IMR-90 (cell line): ENCODE measurements at regions not wholly inside any gene's neighbourhood (a gene's known extent, or its start where the extent isn't known, plus 50 kb on each side); places are given as distances from the start of the nearest gene placed in this dataset.

Source experiments
- ATAC-seq: fragments of 200-7000 bp; cut with Tn5 transposase; 2 replicates; pipeline ENCODE4 v1.9.1; 2020; ENCODE audit warnings: low read depth, mild to moderate bottlenecking, moderate library complexity
- BruUV-seq: library from RNA; stranded (reverse); fragments of 400-500 nt; replicated peaks from 2 replicates; lab custom pipeline; 2021; lab: Mats Ljungman, UMichigan
- CTCF ChIA-PET: fragments of 300-600 bp; formaldehyde crosslinking; extraction: SDS; loops from one replicate; lab custom pipeline; 2021; ENCODE audit warnings: antibody characterized with exemption; lab: Yijun Ruan, JAX
- POLR2A ChIA-PET: fragments of 300-600 bp; sonication (Branson Sonifier 250); formaldehyde crosslinking; loops from one replicate; lab custom pipeline; 2022; ENCODE audit warnings: antibody characterized with exemption; ENCODE audit not compliant: unreplicated experiment; lab: Charles Lee
- DNase-seq: peaks from one replicate; pipeline ENCODE4 v3.0.0; 2013
- H2AFZ ChIP-seq: replicated peaks from 2 replicates; pipeline ENCODE3; 2013; ENCODE audit warnings: low read length, mild to moderate bottlenecking; ENCODE audit not compliant: poor library complexity
- H2AK5ac ChIP-seq: 2 replicates; pipeline ENCODE4 v1.6.1; 2013; ENCODE audit warnings: low read depth, low read length, inconsistent platforms
- H2AK9ac ChIP-seq: replicated peaks from 2 replicates; pipeline ENCODE3; 2013; ENCODE audit warnings: mild to moderate bottlenecking, low read depth, low read length, moderate library complexity; ENCODE audit not compliant: poor library complexity
- H2BK120ac ChIP-seq: 2 replicates; pipeline ENCODE4 v1.6.1; 2013; ENCODE audit warnings: low read depth, low read length, inconsistent platforms
- H2BK15ac ChIP-seq: 3 replicates; pipeline ENCODE4 v1.6.1; 2013; ENCODE audit warnings: low read depth, low read length, inconsistent platforms
- H2BK20ac ChIP-seq: 2 replicates; pipeline ENCODE4 v1.6.1; 2013; ENCODE audit warnings: low read depth, mild to moderate bottlenecking, inconsistent platforms, low read length, moderate library complexity
- H2BK5ac ChIP-seq: 2 replicates; pipeline ENCODE4 v1.6.1; 2013; ENCODE audit warnings: mild to moderate bottlenecking, low read depth, low read length, inconsistent platforms; ENCODE audit not compliant: poor library complexity, severe bottlenecking
- H3K14ac ChIP-seq: replicated peaks from 2 replicates; pipeline ENCODE4 v1.6.1; 2013; ENCODE audit warnings: low read depth, low read length, inconsistent platforms
- H3K18ac ChIP-seq: 2 replicates; pipeline ENCODE4 v1.6.1; 2013; ENCODE audit warnings: low read depth, low read length, control low read depth
- H3K23ac ChIP-seq: 2 replicates; pipeline ENCODE4 v1.6.1; 2013; ENCODE audit warnings: low read depth, low read length, inconsistent platforms
- H3K27ac ChIP-seq: 2 replicates; pipeline ENCODE4 v1.5.1; 2013; ENCODE audit warnings: mild to moderate bottlenecking, control low read depth, low read length; ENCODE audit not compliant: insufficient read depth
- H3K27me3 ChIP-seq: 2 replicates; pipeline ENCODE4 v1.6.1; 2013; ENCODE audit warnings: low read length; ENCODE audit not compliant: control insufficient read depth, insufficient read depth
- H3K36me3 ChIP-seq: 2 replicates; pipeline ENCODE4 v1.6.1; 2013; ENCODE audit warnings: low read length, mixed read lengths; ENCODE audit not compliant: control insufficient read depth, insufficient read depth
- H3K4ac ChIP-seq: 2 replicates; pipeline ENCODE4 v1.6.1; 2013; ENCODE audit warnings: low read depth, low read length, inconsistent platforms
- H3K4me1 ChIP-seq: 2 replicates; pipeline ENCODE4 v1.6.1; 2013; ENCODE audit warnings: low read length, mixed read lengths; ENCODE audit not compliant: control insufficient read depth, insufficient read depth
- H3K4me2 ChIP-seq: 2 replicates; pipeline ENCODE4 v1.6.1; 2013; ENCODE audit warnings: low read depth, mild to moderate bottlenecking, control low read depth, low read length, moderate library complexity
- H3K4me3 ChIP-seq: 2 replicates; pipeline ENCODE4 v1.5.1; 2013; ENCODE audit warnings: low read depth, mild to moderate bottlenecking, control low read depth, low read length, moderate library complexity; ENCODE audit not compliant: insufficient read depth
- H3K56ac ChIP-seq: 2 replicates; pipeline ENCODE4 v1.6.1; 2013; ENCODE audit warnings: low read length, inconsistent platforms; ENCODE audit not compliant: insufficient read depth; ENCODE audit errors: extremely low read depth
- H3K79me1 ChIP-seq, 2 experiments: 2 replicates each; pipeline ENCODE4 v1.6.1; 2013; ENCODE audit warnings: low read length in 2 of 2, inconsistent platforms in 1 of 2, low read depth in 1 of 2
- H3K9ac ChIP-seq: 2 replicates; pipeline ENCODE4 v1.6.1; 2013; ENCODE audit warnings: low read depth, low read length, control low read depth
- H3K9me1 ChIP-seq: 2 replicates; pipeline ENCODE4 v1.6.1; 2013; ENCODE audit warnings: low read length, inconsistent platforms; ENCODE audit not compliant: insufficient read depth
- H3K9me3 ChIP-seq: 2 replicates; pipeline ENCODE4 v1.6.1; 2013; ENCODE audit warnings: low read length; ENCODE audit not compliant: control insufficient read depth, insufficient read depth
- H4K20me1 ChIP-seq: 2 replicates; pipeline ENCODE4 v1.6.1; 2013; ENCODE audit warnings: low read length, inconsistent platforms; ENCODE audit not compliant: insufficient read depth
- H4K5ac ChIP-seq: 2 replicates; pipeline ENCODE4 v1.6.1; 2013; ENCODE audit warnings: mild to moderate bottlenecking, low read depth, low read length, control low read depth
- H4K8ac ChIP-seq, 2 experiments: 2 replicates each; pipeline ENCODE4 v1.6.1; 2013; ENCODE audit warnings: low read depth in 2 of 2, low read length in 2 of 2, control low read depth in 1 of 2, inconsistent platforms in 1 of 2
- H4K91ac ChIP-seq: 2 replicates; pipeline ENCODE4 v1.6.1; 2013; ENCODE audit warnings: low read depth, low read length, inconsistent platforms; ENCODE audit not compliant: insufficient read depth
- CEBPB ChIP-seq: IDR thresholded peaks from 2 replicates; pipeline ENCODE4 v1.6.1; 2012; ENCODE audit warnings: low read depth, low read length, improper control_type of control experiment
- FOS ChIP-seq: fragments of 150-350 bp; IDR thresholded peaks from 2 replicates; pipeline ENCODE4 v1.6.1; 2016; ENCODE audit warnings: low read depth, low read length
- NFE2L2 ChIP-seq: fragments of 150-350 bp; IDR thresholded peaks from 2 replicates; pipeline ENCODE4 v1.6.1; 2016; ENCODE audit warnings: low read depth, mild to moderate bottlenecking, low read length
- RFX5 ChIP-seq: IDR thresholded peaks from 2 replicates; pipeline ENCODE4 v1.8.0; 2012; ENCODE audit warnings: low read depth, mild to moderate bottlenecking, low read length, moderate library complexity
- SMC3 ChIP-seq: fragments of 150-350 bp; IDR thresholded peaks from 2 replicates; pipeline ENCODE4 v1.6.1; 2016; ENCODE audit warnings: low read depth, mild to moderate bottlenecking, antibody characterized with exemption, low read length, moderate library complexity
- WGBS, 2 experiments: methylation state at CpG; one replicate each; pipeline versions ENCODE4 v1.1.5 to v1.1.7; 2013; ENCODE audit warnings: missing lambda C conversion rate in 2 of 2; ENCODE audit not compliant: insufficient read length in 1 of 2; ENCODE audit errors: extremely low coverage in 2 of 2; 5-methylcytosine and 5-hydroxymethylcytosine counted together
- dilution Hi-C: fragments of 300-500 bp; cut with HindIII; formaldehyde crosslinking; loops from one replicate; pipeline ENCODE4 v1.14.3; 2018; ENCODE audit warnings: low sequenced_read_pairs; ENCODE audit not compliant: unreplicated experiment
- in situ Hi-C: fragments of 300-500 bp; cut with MboI; formaldehyde crosslinking; loops from 3 replicates; pipeline ENCODE4 v1.14.3; 2019; ENCODE audit warnings: low sequenced_read_pairs, inconsistent platforms, mixed read lengths
- intact Hi-C: fragments of 100-400 bp; cut with micrococcal nuclease; formaldehyde crosslinking; loops from 2 replicates; pipeline ENCODE4 v1.10.0; 2022
- TF ChIP-seq, protein P1 (sequence below): fragments of 150-350 bp; IDR thresholded peaks from 2 replicates; pipeline ENCODE4 v1.6.1; 2016; ENCODE audit warnings: low read depth, mild to moderate bottlenecking, low read length, moderate library complexity, borderline replicate concordance
- TF ChIP-seq, protein P2 (sequence below): fragments of 150-350 bp; IDR thresholded peaks from 2 replicates; pipeline ENCODE4 v1.6.1; 2017; ENCODE audit warnings: mild to moderate bottlenecking, antibody characterized with exemption, low read length, low read depth

DNA sequence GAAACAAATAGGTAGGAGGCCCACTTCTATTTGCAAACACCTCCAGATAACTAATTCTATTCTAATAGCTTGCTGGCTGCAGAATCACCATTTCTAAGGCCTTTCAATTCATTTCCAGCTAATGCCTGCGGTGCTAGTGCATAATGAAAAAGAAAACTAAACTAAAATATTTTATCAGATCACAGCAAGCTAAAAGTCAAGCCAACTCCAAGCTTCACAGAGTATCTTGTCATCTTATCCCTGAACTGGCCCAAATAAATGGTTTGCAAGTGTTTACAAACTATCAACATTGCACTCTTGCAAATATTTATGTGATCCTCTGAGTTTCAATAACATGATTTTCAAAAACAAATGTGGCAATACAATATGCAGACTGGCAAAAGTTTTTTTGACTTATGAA, 166.0 kb downstream of the IPMK start:
- Histone ChIP-seq H2AK9ac (no peak overlapping the region), H3K4ac (no peak overlapping the region), H3K27me3 (no peaks in the 10 kb centered on the region), H3K27ac (no peak overlapping the region), H3K18ac (no peak overlapping the region), H2AFZ (no peak overlapping the region), H4K8ac (no peak overlapping the region), H3K9me3 (no peaks in the 10 kb centered on the region), H2AK5ac (no peak overlapping the region), H3K14ac (no peak overlapping the region), H3K4me1 (no peaks in the 10 kb centered on the region), H3K56ac (no peak overlapping the region), H3K79me1 (no peaks in the 10 kb centered on the region), H2BK120ac (no peak overlapping the region), H4K91ac (no peak overlapping the region), H3K23ac (no peak overlapping the region), H3K4me2 (no peak overlapping the region), H2BK20ac (no peak overlapping the region), H4K20me1 (no peaks in the 10 kb centered on the region), H3K36me3 (no peaks in the 10 kb centered on the region), H3K4me3 (no peak overlapping the region), H2BK5ac (no peak overlapping the region), H4K5ac (no peak overlapping the region), H2BK15ac (no peak overlapping the region), H3K9me1 (no peaks in the 10 kb centered on the region), H3K9ac (no peak overlapping the region)
- no TSS peak for BruUV-seq
- intact Hi-C loops (no loop called here), in situ Hi-C loops (no loop called here), dilution Hi-C loops (no loop called here)
- no peak for ATAC-seq
- CTCF ChIA-PET, result no interaction called here
- POLR2A ChIA-PET, result no interaction called here
- TF ChIP-seq RFX5 (no peak), SMC3 (no peak), CEBPB (no peak), NFE2L2 (no peak), FOS (no peak)
- TF ChIP-seq, protein P1, sequence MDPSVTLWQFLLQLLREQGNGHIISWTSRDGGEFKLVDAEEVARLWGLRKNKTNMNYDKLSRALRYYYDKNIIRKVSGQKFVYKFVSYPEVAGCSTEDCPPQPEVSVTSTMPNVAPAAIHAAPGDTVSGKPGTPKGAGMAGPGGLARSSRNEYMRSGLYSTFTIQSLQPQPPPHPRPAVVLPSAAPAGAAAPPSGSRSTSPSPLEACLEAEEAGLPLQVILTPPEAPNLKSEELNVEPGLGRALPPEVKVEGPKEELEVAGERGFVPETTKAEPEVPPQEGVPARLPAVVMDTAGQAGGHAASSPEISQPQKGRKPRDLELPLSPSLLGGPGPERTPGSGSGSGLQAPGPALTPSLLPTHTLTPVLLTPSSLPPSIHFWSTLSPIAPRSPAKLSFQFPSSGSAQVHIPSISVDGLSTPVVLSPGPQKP, result no peak
- TF ChIP-seq, protein P2, sequence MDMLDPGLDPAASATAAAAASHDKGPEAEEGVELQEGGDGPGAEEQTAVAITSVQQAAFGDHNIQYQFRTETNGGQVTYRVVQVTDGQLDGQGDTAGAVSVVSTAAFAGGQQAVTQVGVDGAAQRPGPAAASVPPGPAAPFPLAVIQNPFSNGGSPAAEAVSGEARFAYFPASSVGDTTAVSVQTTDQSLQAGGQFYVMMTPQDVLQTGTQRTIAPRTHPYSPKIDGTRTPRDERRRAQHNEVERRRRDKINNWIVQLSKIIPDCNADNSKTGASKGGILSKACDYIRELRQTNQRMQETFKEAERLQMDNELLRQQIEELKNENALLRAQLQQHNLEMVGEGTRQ, result no peak
- no CpG with 5 or more reads among the region's 1 CpG for WGBS, 2 experiments
- DNase-seq, result no peak
